ENCODE measurements at regions not wholly inside any gene's neighbourhood (a gene's known extent, or its start where the extent isn't known, plus 50 kb on each side); places are given as distances from the start of the nearest gene placed in this dataset.

- no peak for TF ChIP-seq ZFP3 (CRISPR knock-in tag; IDR thresholded peaks at IDR 0.05)
- no peak for TF ChIP-seq TSHZ2 (CRISPR knock-in tag; IDR thresholded peaks at IDR 0.05)
- no peak for TF ChIP-seq ESRRG (CRISPR knock-in tag; IDR thresholded peaks at IDR 0.05)
- TF ChIP-seq ZNF8 (CRISPR knock-in tag; IDR thresholded peaks at IDR 0.05) = no peak
- TF ChIP-seq TOX (CRISPR knock-in tag; IDR thresholded peaks at IDR 0.05; ENCODE audit: borderline replicate concordance) = no peak
Measured at GRCh38 chr6:134415656-134416055, 97.7 kb upstream of the SGK1 start.

All from SK-N-SH treated with all-trans-retinoic acid at 6 μM for 48 hours (cell line).